ENCODE measurements at regions not wholly inside any gene's neighbourhood (a gene's known extent, or its start where the extent isn't known, plus 50 kb on each side); places are given as distances from the start of the nearest gene placed in this dataset.

DNA sequence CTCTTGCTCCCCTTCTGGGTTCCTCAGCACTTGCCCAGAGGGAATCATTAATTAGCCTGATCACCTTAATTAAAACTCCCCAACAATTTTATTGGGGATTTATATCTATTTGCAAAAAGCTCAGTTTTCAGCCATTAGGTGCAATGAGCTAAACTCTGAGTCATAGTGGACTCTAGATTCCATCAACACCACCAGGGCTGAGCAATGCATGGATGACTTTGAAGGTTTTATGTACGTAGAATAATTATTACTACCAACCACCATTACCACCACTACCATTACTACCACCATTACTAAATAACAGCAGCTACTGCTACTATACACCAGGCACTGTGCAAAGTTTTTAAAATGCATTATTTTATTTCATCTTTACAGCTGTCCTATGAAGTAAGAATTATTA, 81.2 kb downstream of the ZNF621 start:
- intact Hi-C loops (cut with DNase I; ENCODE audit: low total_unique reads): no loop called here
- DNase-seq (ENCODE audit: low spot score in 2 of 2): no peak
- no peaks in the 10 kb centered on the region for H3K36me3 ChIP-seq
- no peaks in the 10 kb centered on the region for H3K27me3 ChIP-seq
- TF ChIP-seq POLR2AphosphoS5 (IDR thresholded peaks at IDR 0.05) (no peak), CTCF (IDR thresholded peaks at IDR 0.05) (no peak)
- no peak overlapping the region for H3K27ac ChIP-seq
- no peak overlapping the region for H3K4me3 ChIP-seq
- no peaks in the 10 kb centered on the region for H3K4me1 ChIP-seq
- H3K9me3 ChIP-seq: no peaks in the 10 kb centered on the region

- Histone ChIP-seq H3K4me1 (no peaks in the 10 kb centered on the region), H3K27me3 (no peaks in the 10 kb centered on the region), H3K9me3 (no peaks in the 10 kb centered on the region), H3K4me3 (no peak overlapping the region), H3K27ac (no peak overlapping the region), H3K36me3 (no peaks in the 10 kb centered on the region)
- DNase-seq (ENCODE audit: low spot score in 2 of 2): no peak
- TF ChIP-seq POLR2AphosphoS5 (IDR thresholded peaks at IDR 0.05): no peak
- no peak for TF ChIP-seq POLR2A (IDR thresholded peaks at IDR 0.05)
- TF ChIP-seq CTCF (IDR thresholded peaks at IDR 0.05): no peak
- intact Hi-C loops (cut with DNase I; ENCODE audit: low total_unique reads): no loop called here
Measured at GRCh38 chr3:40608091-40608490, 83.3 kb downstream of the ZNF621 start.

- Histone ChIP-seq H3K4me3 (no peak overlapping the region), H3K9me3 (no peaks in the 10 kb centered on the region), H3K36me3 (no peaks in the 10 kb centered on the region), H3K27ac (no peak overlapping the region), H3K27me3 (no peaks in the 10 kb centered on the region), H3K4me1 (no peaks in the 10 kb centered on the region)
- TF ChIP-seq POLR2AphosphoS5 (IDR thresholded peaks at IDR 0.05) (no peak), CTCF (IDR thresholded peaks at IDR 0.05) (no peak), POLR2A (IDR thresholded peaks at IDR 0.05) (no peak)
- intact Hi-C loops (cut with DNase I; ENCODE audit: low total_unique reads): no loop called here
- DNase-seq (ENCODE audit: low spot score in 2 of 2): no peak
Measured at GRCh38 chr3:40613306-40613705, 88.5 kb downstream of the ZNF621 start.

DNA sequence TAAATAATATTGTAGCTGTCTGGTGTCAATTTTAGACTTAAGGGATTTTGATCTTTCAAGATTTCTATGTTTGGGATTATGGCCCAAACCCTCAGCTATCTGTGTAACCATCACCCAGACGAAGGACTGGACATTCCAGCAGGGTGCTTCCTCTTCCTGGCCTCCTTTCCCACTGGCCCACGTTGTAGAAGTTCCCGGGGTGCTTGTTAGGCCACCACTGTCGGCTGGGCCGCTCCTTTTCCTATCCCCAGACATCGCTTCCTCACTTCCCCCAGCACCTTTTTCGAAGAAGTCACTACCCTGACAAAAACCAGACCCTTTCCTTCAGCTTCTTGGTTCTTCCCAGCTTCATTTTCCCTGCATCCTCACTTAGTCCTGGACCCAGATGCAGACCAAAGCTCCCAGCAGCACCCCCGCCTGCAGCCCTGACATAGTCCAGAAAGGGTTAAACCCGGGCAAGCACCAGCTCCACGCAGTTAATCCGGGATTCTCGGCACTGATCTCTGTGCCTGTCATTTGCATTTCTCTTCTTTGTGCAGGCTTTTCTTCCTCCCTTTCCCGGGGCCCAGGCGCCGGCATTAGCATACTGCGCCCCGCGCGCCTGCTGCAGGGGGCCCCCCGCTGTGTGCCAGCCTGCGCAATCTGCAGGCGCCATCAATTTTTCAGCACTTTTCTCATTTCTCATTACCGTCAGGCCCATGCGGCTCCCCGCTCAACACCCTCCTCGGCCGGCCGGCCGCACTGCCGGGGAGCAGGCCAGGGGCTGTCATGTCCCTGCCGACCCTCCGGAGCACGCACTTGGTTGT, 90.6 kb downstream of the ZNF621 start:
- Histone ChIP-seq H3K4me3 (no peak overlapping the region), H3K9me3 (no peaks in the 10 kb centered on the region), H3K27me3 (no peaks in the 10 kb centered on the region), H3K27ac (no peak overlapping the region), H3K4me1 (no peaks in the 10 kb centered on the region), H3K36me3 (no peaks in the 10 kb centered on the region)
- intact Hi-C loops (cut with DNase I; ENCODE audit: low total_unique reads): no loop called here
- no peak for DNase-seq (ENCODE audit: low spot score in 2 of 2)
- TF ChIP-seq CTCF (IDR thresholded peaks at IDR 0.05) (no peak), POLR2A (IDR thresholded peaks at IDR 0.05) (no peak), POLR2AphosphoS5 (IDR thresholded peaks at IDR 0.05) (no peak)

- H3K4me3 ChIP-seq: no peak overlapping the region
Measured at GRCh38 chr3:40615918-40616819, 91.4 kb downstream of the ZNF621 start.

More at GRCh38 chr3:40615918-40616819, 91.4 kb downstream of the ZNF621 start:
- Histone ChIP-seq H3K36me3 (no peaks in the 10 kb centered on the region), H3K27me3 (no peaks in the 10 kb centered on the region), H3K4me1 (no peaks in the 10 kb centered on the region), H3K9me3 (no peaks in the 10 kb centered on the region), H3K27ac (no peak overlapping the region)
- DNase-seq (ENCODE audit: low spot score in 2 of 2): no peak
- TF ChIP-seq POLR2A (IDR thresholded peaks at IDR 0.05): no peak
- intact Hi-C loops (cut with DNase I; ENCODE audit: low total_unique reads): no loop called here

All from breast epithelium (tissue), 4 donors.